ENCODE measurements at regions not wholly inside any gene's neighbourhood (a gene's known extent, or its start where the extent isn't known, plus 50 kb on each side); places are given as distances from the start of the nearest gene placed in this dataset.

GRCh38 chr16:73420676-73421075 is 372.7 kb upstream of the ZFHX3 start:
- TF ChIP-seq, protein P1, sequence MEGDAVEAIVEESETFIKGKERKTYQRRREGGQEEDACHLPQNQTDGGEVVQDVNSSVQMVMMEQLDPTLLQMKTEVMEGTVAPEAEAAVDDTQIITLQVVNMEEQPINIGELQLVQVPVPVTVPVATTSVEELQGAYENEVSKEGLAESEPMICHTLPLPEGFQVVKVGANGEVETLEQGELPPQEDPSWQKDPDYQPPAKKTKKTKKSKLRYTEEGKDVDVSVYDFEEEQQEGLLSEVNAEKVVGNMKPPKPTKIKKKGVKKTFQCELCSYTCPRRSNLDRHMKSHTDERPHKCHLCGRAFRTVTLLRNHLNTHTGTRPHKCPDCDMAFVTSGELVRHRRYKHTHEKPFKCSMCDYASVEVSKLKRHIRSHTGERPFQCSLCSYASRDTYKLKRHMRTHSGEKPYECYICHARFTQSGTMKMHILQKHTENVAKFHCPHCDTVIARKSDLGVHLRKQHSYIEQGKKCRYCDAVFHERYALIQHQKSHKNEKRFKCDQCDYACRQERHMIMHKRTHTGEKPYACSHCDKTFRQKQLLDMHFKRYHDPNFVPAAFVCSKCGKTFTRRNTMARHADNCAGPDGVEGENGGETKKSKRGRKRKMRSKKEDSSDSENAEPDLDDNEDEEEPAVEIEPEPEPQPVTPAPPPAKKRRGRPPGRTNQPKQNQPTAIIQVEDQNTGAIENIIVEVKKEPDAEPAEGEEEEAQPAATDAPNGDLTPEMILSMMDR (IDR thresholded peaks at IDR 0.05; ENCODE audit: control extremely low read depth in 1 of 3, insufficient read depth in 1 of 3, low read depth in 1 of 3, low read length in 3 of 3) = no peak
- no peak for TF ChIP-seq POLR2A (IDR thresholded peaks at IDR 0.05; ENCODE audit: control extremely low read depth in 1 of 2, low read depth in 2 of 2, low read length in 2 of 2)
- no peak for TF ChIP-seq KDM1A (IDR thresholded peaks at IDR 0.05; ENCODE audit: borderline replicate concordance, low read length)

Measured in H1 (cell line).